HL-60 (cell line): ENCODE measurements at regions not wholly inside any gene's neighbourhood (a gene's known extent, or its start where the extent isn't known, plus 50 kb on each side); places are given as distances from the start of the nearest gene placed in this dataset.

ENCODE experiments used
- DNase-seq, 2 experiments: peaks; one replicate each; pipeline ENCODE4 v3.0.0-alpha.2; 2010 to 2020; ENCODE audit warnings: low read depth in 1 of 2, low spot score in 1 of 2
- H3K27ac ChIP-seq: fragments of 250-450 bp; sonication (Bioruptor Pico); replicated peaks from 2 replicates; pipeline ENCODE4 v1.5.1; 2020; ENCODE audit warnings: mild to moderate bottlenecking, moderate library complexity
- H3K27me3 ChIP-seq: fragments of 250-450 bp; sonication (Bioruptor Pico); 2 replicates; pipeline ENCODE4 v1.5.1; 2021; ENCODE audit warnings: mild to moderate bottlenecking, moderate library complexity; ENCODE audit not compliant: insufficient read depth, poor library complexity, severe bottlenecking
- H3K4me3 ChIP-seq: replicated peaks from 2 replicates; pipeline ENCODE4 v1.5.1; 2011; ENCODE audit warnings: mild to moderate bottlenecking, control low read depth, low read length; ENCODE audit not compliant: insufficient read depth
- GABPA ChIP-seq: IDR thresholded peaks from 2 replicates; pipeline ENCODE4 v1.6.1; 2012; ENCODE audit warnings: low read depth
- POLR2AphosphoS5 ChIP-seq: IDR thresholded peaks from 2 replicates; pipeline ENCODE4 v1.6.1; 2012; ENCODE audit warnings: low read depth
- SPI1 ChIP-seq: IDR thresholded peaks from 2 replicates; pipeline ENCODE4 v1.6.1; 2012; ENCODE audit warnings: low read depth, mild to moderate bottlenecking, borderline replicate concordance
- TF ChIP-seq, protein P1 (sequence below): IDR thresholded peaks from 2 replicates; pipeline ENCODE4 v1.6.1; 2012; ENCODE audit warnings: low read depth; ENCODE audit not compliant: insufficient replicate concordance
- TF ChIP-seq, protein P2 (sequence below): IDR thresholded peaks from one replicate; pipeline ENCODE4 v1.5.1; 2011; ENCODE audit warnings: low read length, control low read depth, inconsistent platforms; ENCODE audit not compliant: insufficient read depth

DNA sequence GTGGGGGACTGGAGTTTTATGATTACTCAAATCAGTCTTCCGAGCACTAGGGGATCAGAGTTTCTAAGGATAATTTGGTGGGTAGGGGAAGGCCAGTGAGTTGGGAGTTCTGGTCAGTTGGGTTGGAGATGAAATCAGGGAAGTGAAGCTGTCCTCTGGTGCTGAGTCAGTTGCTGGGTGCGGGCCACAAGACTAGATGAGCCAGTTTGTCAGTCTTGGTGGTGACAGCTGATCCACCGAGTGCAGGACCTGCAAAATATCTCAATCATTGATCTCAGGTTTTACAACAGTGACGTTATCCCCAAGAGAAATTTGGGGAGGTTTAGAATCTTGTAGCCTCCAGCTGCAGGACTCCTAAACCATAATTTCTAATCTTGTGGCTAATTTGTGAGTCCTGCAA lies 249.4 kb downstream of the FAM43A start:
- DNase-seq: no peak
- no peak for TF ChIP-seq SPI1
- TF ChIP-seq, protein P1, sequence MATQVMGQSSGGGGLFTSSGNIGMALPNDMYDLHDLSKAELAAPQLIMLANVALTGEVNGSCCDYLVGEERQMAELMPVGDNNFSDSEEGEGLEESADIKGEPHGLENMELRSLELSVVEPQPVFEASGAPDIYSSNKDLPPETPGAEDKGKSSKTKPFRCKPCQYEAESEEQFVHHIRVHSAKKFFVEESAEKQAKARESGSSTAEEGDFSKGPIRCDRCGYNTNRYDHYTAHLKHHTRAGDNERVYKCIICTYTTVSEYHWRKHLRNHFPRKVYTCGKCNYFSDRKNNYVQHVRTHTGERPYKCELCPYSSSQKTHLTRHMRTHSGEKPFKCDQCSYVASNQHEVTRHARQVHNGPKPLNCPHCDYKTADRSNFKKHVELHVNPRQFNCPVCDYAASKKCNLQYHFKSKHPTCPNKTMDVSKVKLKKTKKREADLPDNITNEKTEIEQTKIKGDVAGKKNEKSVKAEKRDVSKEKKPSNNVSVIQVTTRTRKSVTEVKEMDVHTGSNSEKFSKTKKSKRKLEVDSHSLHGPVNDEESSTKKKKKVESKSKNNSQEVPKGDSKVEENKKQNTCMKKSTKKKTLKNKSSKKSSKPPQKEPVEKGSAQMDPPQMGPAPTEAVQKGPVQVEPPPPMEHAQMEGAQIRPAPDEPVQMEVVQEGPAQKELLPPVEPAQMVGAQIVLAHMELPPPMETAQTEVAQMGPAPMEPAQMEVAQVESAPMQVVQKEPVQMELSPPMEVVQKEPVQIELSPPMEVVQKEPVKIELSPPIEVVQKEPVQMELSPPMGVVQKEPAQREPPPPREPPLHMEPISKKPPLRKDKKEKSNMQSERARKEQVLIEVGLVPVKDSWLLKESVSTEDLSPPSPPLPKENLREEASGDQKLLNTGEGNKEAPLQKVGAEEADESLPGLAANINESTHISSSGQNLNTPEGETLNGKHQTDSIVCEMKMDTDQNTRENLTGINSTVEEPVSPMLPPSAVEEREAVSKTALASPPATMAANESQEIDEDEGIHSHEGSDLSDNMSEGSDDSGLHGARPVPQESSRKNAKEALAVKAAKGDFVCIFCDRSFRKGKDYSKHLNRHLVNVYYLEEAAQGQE: no peak
- no peak for TF ChIP-seq POLR2AphosphoS5
- no peak for TF ChIP-seq GABPA
- TF ChIP-seq, protein P2, sequence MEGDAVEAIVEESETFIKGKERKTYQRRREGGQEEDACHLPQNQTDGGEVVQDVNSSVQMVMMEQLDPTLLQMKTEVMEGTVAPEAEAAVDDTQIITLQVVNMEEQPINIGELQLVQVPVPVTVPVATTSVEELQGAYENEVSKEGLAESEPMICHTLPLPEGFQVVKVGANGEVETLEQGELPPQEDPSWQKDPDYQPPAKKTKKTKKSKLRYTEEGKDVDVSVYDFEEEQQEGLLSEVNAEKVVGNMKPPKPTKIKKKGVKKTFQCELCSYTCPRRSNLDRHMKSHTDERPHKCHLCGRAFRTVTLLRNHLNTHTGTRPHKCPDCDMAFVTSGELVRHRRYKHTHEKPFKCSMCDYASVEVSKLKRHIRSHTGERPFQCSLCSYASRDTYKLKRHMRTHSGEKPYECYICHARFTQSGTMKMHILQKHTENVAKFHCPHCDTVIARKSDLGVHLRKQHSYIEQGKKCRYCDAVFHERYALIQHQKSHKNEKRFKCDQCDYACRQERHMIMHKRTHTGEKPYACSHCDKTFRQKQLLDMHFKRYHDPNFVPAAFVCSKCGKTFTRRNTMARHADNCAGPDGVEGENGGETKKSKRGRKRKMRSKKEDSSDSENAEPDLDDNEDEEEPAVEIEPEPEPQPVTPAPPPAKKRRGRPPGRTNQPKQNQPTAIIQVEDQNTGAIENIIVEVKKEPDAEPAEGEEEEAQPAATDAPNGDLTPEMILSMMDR: no peak
- H3K4me3 ChIP-seq: no peak overlapping the region
- no peak overlapping the region for H3K27ac ChIP-seq
- H3K27me3 ChIP-seq: no peaks in the 10 kb centered on the region

DNA sequence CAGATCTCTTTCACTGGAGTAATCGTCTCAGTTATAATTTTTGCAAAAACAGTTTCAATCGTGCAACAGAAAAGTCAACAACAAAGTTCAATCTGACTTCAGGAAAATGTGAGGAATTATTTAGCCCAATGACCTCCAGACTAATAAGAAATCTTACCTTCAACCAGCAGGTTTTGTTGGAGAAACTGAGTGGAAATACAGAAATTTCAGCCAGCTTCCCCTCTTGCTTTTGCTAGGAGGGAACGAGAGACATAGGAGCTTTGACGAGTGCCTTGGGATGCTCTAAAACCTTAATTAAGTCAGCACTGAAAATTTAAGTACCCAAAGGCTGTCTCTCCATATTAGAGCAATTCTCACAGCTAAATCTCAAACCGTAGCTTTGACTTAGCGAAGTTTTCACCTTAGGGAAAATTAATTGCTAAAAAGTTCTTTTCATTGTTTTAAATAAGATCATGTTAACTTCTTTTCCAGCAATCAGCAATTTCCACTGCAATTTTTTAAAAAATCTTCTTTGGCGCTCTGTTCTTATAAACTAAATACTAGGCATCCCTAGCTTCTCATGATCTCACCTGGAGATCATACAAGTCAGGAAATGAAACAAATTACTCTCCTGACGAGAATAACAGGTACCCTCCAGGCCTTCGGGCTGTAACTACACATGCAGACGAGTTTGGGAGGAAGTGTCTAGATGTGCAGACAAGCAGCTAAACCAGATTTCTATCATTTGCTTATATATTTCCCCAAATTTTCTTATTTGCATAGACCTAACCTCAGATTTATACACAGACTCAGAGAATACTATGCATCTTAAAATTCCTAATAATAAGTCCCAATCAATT lies 250.2 kb downstream of the FAM43A start:
- DNase-seq: no peak
- H3K4me3 ChIP-seq: no peak overlapping the region
- H3K27me3 ChIP-seq: no peaks in the 10 kb centered on the region
- no peak overlapping the region for H3K27ac ChIP-seq
- TF ChIP-seq SPI1: no peak
- no peak for TF ChIP-seq GABPA

DNA sequence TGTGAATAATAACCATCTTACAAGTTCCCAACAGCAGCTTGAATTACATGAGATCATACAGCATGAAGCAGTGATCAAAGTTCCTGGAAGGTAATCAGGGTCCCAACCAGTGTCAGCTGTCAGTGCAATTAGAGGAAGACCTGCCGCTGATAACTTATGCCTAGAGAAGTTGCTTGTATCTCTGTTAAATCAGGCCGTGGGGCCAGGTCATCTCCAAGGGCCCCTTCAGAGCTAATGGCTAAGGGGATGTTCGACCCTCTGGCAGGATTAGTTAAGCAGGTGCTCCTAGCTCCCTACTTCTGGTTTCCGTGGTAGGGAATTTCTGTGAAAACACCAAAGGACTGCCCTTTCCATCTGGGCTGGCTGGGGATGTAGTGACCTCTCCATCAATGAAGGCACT lies 251.0 kb downstream of the FAM43A start:
- Histone ChIP-seq H3K4me3 (no peak overlapping the region), H3K27me3 (no peaks in the 10 kb centered on the region), H3K27ac (no peak overlapping the region)
- TF ChIP-seq, protein P2: no peak
- TF ChIP-seq GABPA (no peak), SPI1 (no peak), POLR2AphosphoS5 (no peak)
- TF ChIP-seq, protein P1: no peak
- DNase-seq: no peak

DNA sequence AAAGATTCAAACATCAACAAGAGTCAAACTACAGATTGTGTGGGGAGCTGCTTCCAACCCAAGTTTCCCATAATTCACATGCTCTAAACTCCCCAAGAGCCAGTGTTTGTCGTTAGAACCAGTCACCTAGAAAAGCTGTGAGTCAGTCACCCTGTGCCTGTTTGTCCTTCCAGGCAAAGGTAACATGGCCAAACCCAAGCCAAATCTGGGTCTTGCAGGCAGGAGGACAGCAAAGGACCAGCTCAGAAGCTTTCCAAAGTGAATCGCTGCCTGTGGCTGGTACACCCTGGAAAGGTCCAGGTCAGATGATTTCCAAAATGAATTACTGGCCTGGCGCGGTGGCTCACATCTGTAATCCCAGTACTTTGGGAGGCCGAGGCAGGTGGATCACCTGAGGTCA lies 251.5 kb downstream of the FAM43A start:
- Histone ChIP-seq H3K4me3 (no peak overlapping the region), H3K27me3 (no peaks in the 10 kb centered on the region), H3K27ac (no peak overlapping the region)
- no peak for DNase-seq
- no peak for TF ChIP-seq POLR2AphosphoS5
- TF ChIP-seq GABPA: no peak
- TF ChIP-seq, protein P1: no peak
- TF ChIP-seq, protein P2: no peak
- TF ChIP-seq SPI1: no peak
